K562 (cell line): ENCODE measurements at regions not wholly inside any gene's neighbourhood (a gene's known extent, or its start where the extent isn't known, plus 50 kb on each side); places are given as distances from the start of the nearest gene placed in this dataset.

Source experiments
- ATAC-seq: fragments of 200-7000 bp; cut with Tn5 transposase; 3 replicates; pipeline ENCODE4 v1.9.1; 2020; ENCODE audit warnings: moderate library complexity
- BruUV-seq: library from RNA; stranded (reverse); fragments of 400-500 nt; replicated peaks from 2 replicates; lab custom pipeline; 2021; lab: Mats Ljungman, UMichigan
- CTCF ChIA-PET: fragments of 300-600 bp; formaldehyde crosslinking; extraction: SDS; loops from one replicate; lab custom pipeline; 2021; ENCODE audit warnings: low intra/inter-chr PET ratio; lab: Yijun Ruan, JAX
- POLR2A ChIA-PET: fragments of 300-600, 350-650 bp; sonication (Branson Sonifier 250); formaldehyde crosslinking; extraction: SDS; loops from one replicate; lab custom pipeline; 2021; ENCODE audit warnings: antibody characterized with exemption, inconsistent platforms; lab: Yijun Ruan, JAX
- DNase-seq, 4 experiments: peaks; one replicate each; pipeline versions ENCODE4 v3.0.0 to v3.0.0-alpha.2; 2011 to 2018; ENCODE audit warnings: low spot score in 3 of 4, mixed read lengths in 3 of 4; ENCODE audit errors: extremely low read depth in 1 of 4
- FAIRE-seq: peaks from 2 replicates; lab custom pipeline; 2011; peaks lifted over from hg19 to GRCh38; lab: Jason Lieb, UNC
- H2AFZ ChIP-seq: 2 replicates; pipeline ENCODE4 v1.6.0; 2011; ENCODE audit warnings: low read depth, low read length, control low read depth, inconsistent platforms
- H3K27ac ChIP-seq: fragments of 200-600 bp; 3 replicates; pipeline ENCODE4 v1.8.0; 2011; ENCODE audit warnings: low read depth, mild to moderate bottlenecking, control low read depth, inconsistent platforms, low read length, moderate library complexity, mixed read lengths; ENCODE audit errors: extremely low read depth
- H3K27me3 ChIP-seq, 2 experiments: fragments of 300-600 bp in 1 of 2; 2 replicates in 1 of 2; 3 replicates in 1 of 2; pipeline versions ENCODE4 v1.6.0 to v1.8.0; 2011; ENCODE audit warnings: inconsistent platforms in 2 of 2, low read length in 2 of 2, mild to moderate bottlenecking in 1 of 2, mixed read lengths in 1 of 2, moderate library complexity in 1 of 2; ENCODE audit not compliant: control insufficient read depth in 2 of 2, insufficient read depth in 2 of 2
- H3K36me3 ChIP-seq: fragments of 300-600 bp; 3 replicates; pipeline ENCODE4 v1.8.0; 2011; ENCODE audit warnings: mild to moderate bottlenecking, low read length, inconsistent platforms; ENCODE audit not compliant: control insufficient read depth, insufficient read depth
- H3K4me1 ChIP-seq, 2 experiments: fragments of 200-600 bp in 1 of 2; replicated peaks in 1 of 2; 2 replicates in 1 of 2; 3 replicates in 1 of 2; pipeline versions ENCODE4 v1.5.1 to v1.8.0; 2011; ENCODE audit warnings: inconsistent platforms in 2 of 2, low read length in 2 of 2, mild to moderate bottlenecking in 1 of 2, mixed read lengths in 1 of 2, moderate library complexity in 1 of 2; ENCODE audit not compliant: control insufficient read depth in 2 of 2, insufficient read depth in 2 of 2
- H3K4me2 ChIP-seq: 2 replicates; pipeline ENCODE4 v1.6.1; 2011; ENCODE audit warnings: low read length, control low read depth, inconsistent platforms, mixed read lengths; ENCODE audit not compliant: insufficient read depth
- H3K4me3 ChIP-seq: fragments of 200-600 bp; sonication (generic), shearing (Covaris generic); 2 replicates; pipeline ENCODE4 v1.5.1; 2016; ENCODE audit warnings: control low read depth, inconsistent platforms
- H3K79me2 ChIP-seq: fragments of 200-600 bp; 3 replicates; pipeline ENCODE4 v1.8.0; 2011; ENCODE audit warnings: low read length, inconsistent platforms; ENCODE audit not compliant: control insufficient read depth, insufficient read depth
- H3K9ac ChIP-seq, 2 experiments: 2 replicates each; pipeline versions ENCODE4 v1.6.0 to v1.6.1; 2011; ENCODE audit warnings: low read depth in 2 of 2, low read length in 2 of 2, control low read depth in 1 of 2, inconsistent platforms in 1 of 2, mild to moderate bottlenecking in 1 of 2, mixed read lengths in 1 of 2; ENCODE audit not compliant: insufficient read depth in 1 of 2
- H3K9me1 ChIP-seq: one replicate; pipeline ENCODE4 v1.6.0; 2011; ENCODE audit warnings: inconsistent platforms, mild to moderate bottlenecking, low read length, moderate library complexity; ENCODE audit not compliant: control insufficient read depth, insufficient read depth
- H3K9me3 ChIP-seq: replicated peaks from 2 replicates; pipeline ENCODE4 v1.5.1; 2011; ENCODE audit warnings: low read depth, low read length, inconsistent platforms; ENCODE audit not compliant: control insufficient read depth, insufficient read depth
- H4K20me1 ChIP-seq: replicated peaks from 2 replicates; pipeline ENCODE4 v1.6.1; 2011; ENCODE audit warnings: low read length, inconsistent platforms, mixed read lengths; ENCODE audit not compliant: control insufficient read depth, insufficient read depth
- ARID1B ChIP-seq: fragments of 450-650 bp; IDR thresholded peaks from 2 replicates; pipeline ENCODE4 v1.6.1; 2016; ENCODE audit warnings: antibody characterized with exemption, mild to moderate bottlenecking, inconsistent platforms
- PCBP1 ChIP-seq: fragments of 200-400 bp; formaldehyde crosslinking; IDR thresholded peaks from 2 replicates; pipeline ENCODE4 v1.6.1; 2018; ENCODE audit warnings: mild to moderate bottlenecking, low read depth, low read length; ENCODE audit not compliant: poor library complexity, severe bottlenecking
- RBM34 ChIP-seq: fragments of 200-400 bp; formaldehyde crosslinking; IDR thresholded peaks from 2 replicates; pipeline ENCODE4 v1.6.1; 2018; ENCODE audit warnings: low read length, borderline replicate concordance; ENCODE audit not compliant: insufficient read depth
- TBL1XR1 ChIP-seq, 2 experiments: IDR thresholded peaks; 2 replicates each; pipeline ENCODE4 v1.6.1; 2012; ENCODE audit warnings: improper control_type of control experiment in 2 of 2, low read length in 2 of 2, mild to moderate bottlenecking in 1 of 2
- ZNF316 ChIP-seq: fragments of 450-650 bp; IDR thresholded peaks from 2 replicates; pipeline ENCODE4 v1.6.1; 2016
- ZNF354B ChIP-seq: fragments of 250-450 bp; sonication (Bioruptor Pico); IDR thresholded peaks from 2 replicates; pipeline ENCODE4 v1.4.0; 2020
- WGBS: fragments of 100-300 bp; shearing (Covaris generic); methylation state at CpG from one replicate; pipeline ENCODE4 v1.1.6; 2016; ENCODE audit warnings: low coverage, mixed read lengths; ENCODE audit not compliant: insufficient coverage; ENCODE audit errors: missing lambda C conversion rate; 5-methylcytosine and 5-hydroxymethylcytosine counted together
- in situ Hi-C: fragments of 300-500 bp; cut with MboI; formaldehyde crosslinking; loops from 4 replicates; pipeline ENCODE4 v1.15.0; 2018; ENCODE audit warnings: inconsistent platforms, mixed read lengths
- intact Hi-C: fragments of 100-400 bp; cut with micrococcal nuclease; formaldehyde crosslinking; loops from 2 replicates; pipeline ENCODE4 v1.14.2; 2022
- TF ChIP-seq, protein P1 (sequence below): fragments of 250-450 bp; sonication (Bioruptor Pico); IDR thresholded peaks from 2 replicates; pipeline ENCODE4 v1.4.0; 2020

DNA sequence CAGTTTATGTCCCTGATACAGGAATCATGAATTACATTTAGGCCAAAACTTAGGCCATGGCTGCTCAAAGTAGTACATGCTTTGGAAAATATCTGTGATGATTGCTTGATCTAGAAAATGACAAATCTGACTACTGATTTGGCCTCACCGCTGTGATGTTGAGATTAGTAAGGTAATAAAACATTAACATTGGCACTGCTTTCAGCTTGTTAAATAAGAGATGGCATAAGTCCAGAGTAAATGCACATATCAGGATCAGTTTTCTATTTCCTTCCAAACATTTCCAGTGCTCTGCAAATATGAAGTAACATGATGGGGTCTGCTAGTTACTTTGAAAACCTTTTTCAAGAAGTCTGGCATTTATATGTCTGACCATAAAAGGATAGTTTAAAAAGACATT lies 687.3 kb upstream of the ACTRT1 start:
- FAIRE-seq (no peak), DNase-seq (no peak), ATAC-seq (no peak)
- Histone ChIP-seq H3K36me3 (no peaks in the 10 kb centered on the region), H2AFZ (no peak overlapping the region), H4K20me1 (no peaks in the 10 kb centered on the region), H3K27me3 (no peaks in the 10 kb centered on the region), H3K4me1 (no peaks in the 10 kb centered on the region), H3K9me1 (no peaks in the 10 kb centered on the region), H3K4me3 (no peak overlapping the region), H3K27ac (no peak overlapping the region), H3K9me3 (0 out of 2 replicates have a peak, but pooled peaks cover 2% of the 10 kb centered on the region), H3K4me2 (no peak overlapping the region), H3K79me2 (no peaks in the 10 kb centered on the region), H3K9ac (no peak overlapping the region)
- TF ChIP-seq RBM34 (no peak), ZNF354B (CRISPR knock-in tag) (no peak), ZNF316 (no peak), TBL1XR1 (IDR thresholded peaks at IDR 0.05; ENCODE audit: low read length in 2 of 2) (no peak), ARID1B (no peak), PCBP1 (no peak)
- TF ChIP-seq, protein P1, sequence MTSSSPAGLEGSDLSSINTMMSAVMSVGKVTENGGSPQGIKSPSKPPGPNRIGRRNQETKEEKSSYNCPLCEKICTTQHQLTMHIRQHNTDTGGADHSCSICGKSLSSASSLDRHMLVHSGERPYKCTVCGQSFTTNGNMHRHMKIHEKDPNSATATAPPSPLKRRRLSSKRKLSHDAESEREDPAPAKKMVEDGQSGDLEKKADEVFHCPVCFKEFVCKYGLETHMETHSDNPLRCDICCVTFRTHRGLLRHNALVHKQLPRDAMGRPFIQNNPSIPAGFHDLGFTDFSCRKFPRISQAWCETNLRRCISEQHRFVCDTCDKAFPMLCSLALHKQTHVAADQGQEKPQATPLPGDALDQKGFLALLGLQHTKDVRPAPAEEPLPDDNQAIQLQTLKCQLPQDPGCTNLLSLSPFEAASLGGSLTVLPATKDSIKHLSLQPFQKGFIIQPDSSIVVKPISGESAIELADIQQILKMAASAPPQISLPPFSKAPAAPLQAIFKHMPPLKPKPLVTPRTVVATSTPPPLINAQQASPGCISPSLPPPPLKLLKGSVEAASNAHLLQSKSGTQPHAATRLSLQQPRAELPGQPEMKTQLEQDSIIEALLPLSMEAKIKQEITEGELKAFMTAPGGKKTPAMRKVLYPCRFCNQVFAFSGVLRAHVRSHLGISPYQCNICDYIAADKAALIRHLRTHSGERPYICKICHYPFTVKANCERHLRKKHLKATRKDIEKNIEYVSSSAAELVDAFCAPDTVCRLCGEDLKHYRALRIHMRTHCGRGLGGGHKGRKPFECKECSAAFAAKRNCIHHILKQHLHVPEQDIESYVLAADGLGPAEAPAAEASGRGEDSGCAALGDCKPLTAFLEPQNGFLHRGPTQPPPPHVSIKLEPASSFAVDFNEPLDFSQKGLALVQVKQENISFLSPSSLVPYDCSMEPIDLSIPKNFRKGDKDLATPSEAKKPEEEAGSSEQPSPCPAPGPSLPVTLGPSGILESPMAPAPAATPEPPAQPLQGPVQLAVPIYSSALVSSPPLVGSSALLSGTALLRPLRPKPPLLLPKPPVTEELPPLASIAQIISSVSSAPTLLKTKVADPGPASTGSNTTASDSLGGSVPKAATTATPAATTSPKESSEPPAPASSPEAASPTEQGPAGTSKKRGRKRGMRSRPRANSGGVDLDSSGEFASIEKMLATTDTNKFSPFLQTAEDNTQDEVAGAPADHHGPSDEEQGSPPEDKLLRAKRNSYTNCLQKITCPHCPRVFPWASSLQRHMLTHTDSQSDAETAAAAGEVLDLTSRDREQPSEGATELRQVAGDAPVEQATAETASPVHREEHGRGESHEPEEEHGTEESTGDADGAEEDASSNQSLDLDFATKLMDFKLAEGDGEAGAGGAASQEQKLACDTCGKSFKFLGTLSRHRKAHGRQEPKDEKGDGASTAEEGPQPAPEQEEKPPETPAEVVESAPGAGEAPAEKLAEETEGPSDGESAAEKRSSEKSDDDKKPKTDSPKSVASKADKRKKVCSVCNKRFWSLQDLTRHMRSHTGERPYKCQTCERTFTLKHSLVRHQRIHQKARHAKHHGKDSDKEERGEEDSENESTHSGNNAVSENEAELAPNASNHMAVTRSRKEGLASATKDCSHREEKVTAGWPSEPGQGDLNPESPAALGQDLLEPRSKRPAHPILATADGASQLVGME (CRISPR knock-in tag), result no peak
- POLR2A ChIA-PET, result no interaction called here
- intact Hi-C loops (no loop called here), in situ Hi-C loops (no loop called here)
- BruUV-seq, result no TSS peak
- 0% methylated on average over 1 of the region's 1 CpG for WGBS
- CTCF ChIA-PET, result no interaction called here
